Psoas muscle (tissue), 7 donors: ENCODE measurements at regions not wholly inside any gene's neighbourhood (a gene's known extent, or its start where the extent isn't known, plus 50 kb on each side); places are given as distances from the start of the nearest gene placed in this dataset.
"Not testable (repeated sequence)": the region's sequence is repeated elsewhere in the genome, so short reads cannot be mapped to it uniquely, and the experiment has no call there.

ENCODE experiments used
- ATAC-seq, 4 donors: fragments of 200-7000 bp; cut with Tn5 transposase; one replicate each; pipeline ENCODE4 v1.9.1; 2020; ENCODE audit warnings: moderate library complexity in 3 of 4, mild to moderate bottlenecking in 2 of 4
- DNase-seq, 2 donors: peaks; one replicate each; pipeline ENCODE4 v3.0.0-alpha.2; 2020
- H3K27ac ChIP-seq: fragments of 200-600 bp; one replicate; pipeline ENCODE4 v1.8.0; 2022
- H3K27me3 ChIP-seq, 3 donors: fragments of 200-600 bp in 1 of 3; one replicate each; pipeline versions ENCODE4 v1.6.1 to v1.8.0; 2013 to 2022; ENCODE audit warnings: low read length in 2 of 3, mild to moderate bottlenecking in 2 of 3, moderate library complexity in 1 of 3; ENCODE audit not compliant: insufficient read depth in 3 of 3
- H3K36me3 ChIP-seq, 2 donors: fragments of 200-600 bp in 1 of 2; one replicate each; pipeline versions ENCODE4 v1.6.1 to v1.8.0; 2013 to 2022; ENCODE audit warnings: low read depth in 1 of 2, mild to moderate bottlenecking in 1 of 2, moderate library complexity in 1 of 2; ENCODE audit not compliant: insufficient read depth in 1 of 2
- H3K4me1 ChIP-seq: fragments of 200-600 bp; one replicate; pipeline ENCODE4 v1.8.0; 2022
- H3K4me3 ChIP-seq: fragments of 200-600 bp; one replicate; pipeline ENCODE4 v1.8.0; 2022; ENCODE audit warnings: mild to moderate bottlenecking
- H3K9me3 ChIP-seq: fragments of 200-600 bp; one replicate; pipeline ENCODE4 v1.8.0; 2022
- CTCF ChIP-seq: fragments of 200-600 bp; IDR thresholded peaks from one replicate; pipeline ENCODE4 v1.8.0; 2022; ENCODE audit warnings: antibody characterized with exemption
- WGBS, 3 donors: extraction: QIAGEN DNeasy Blood & Tissue Kit; methylation state at CpG; one replicate each; pipeline versions ENCODE4 v1.1.6 to v1.1.7; 2013; 5-methylcytosine and 5-hydroxymethylcytosine counted together
- intact Hi-C, 2 donors: fragments of 100-400 bp; cut with DNase I; formaldehyde crosslinking; loops; one replicate each; pipeline versions ENCODE4 v1.11.0 to v1.14.2; 2022
- donor health status: healthy with polysubstance abuse.
- donor health status: DM: no; HTN: no; CAD: no; lungs with moderate emphysema.
- donor health status: Bipolar disorder and iron deficiency.
- donor health status: healthy.
- donor health status: DM: yes; HTN: yes; CAD: no.
- donor health status: DM: no; HTN: no; CAD: no.
- donor health status: DM: yes; HTN: yes; CAD: no.

- intact Hi-C loops, result no loop called here
- Histone ChIP-seq H3K36me3 (no peaks in the 10 kb centered on the region), H3K4me3 (no peak overlapping the region), H3K9me3 (no peaks in the 10 kb centered on the region), H3K4me1 (no peaks in the 10 kb centered on the region), H3K27ac (no peak overlapping the region), H3K27me3 (no peaks in the 10 kb centered on the region)
- TF ChIP-seq CTCF, result no peak
- no peak for ATAC-seq
- 86 to 93% (median 87%) methylated on average over 1 of the region's 1 CpG for WGBS, 3 donors
- DNase-seq, result no peak
Measured at GRCh38 chr11:101262995-101263394, 133.4 kb upstream of the PGR start.

- no peaks in the 10 kb centered on the region for H3K36me3 ChIP-seq
- ATAC-seq (no peak), DNase-seq (no peak)
- TF ChIP-seq CTCF, result no peak
- no peaks in the 10 kb centered on the region for H3K9me3 ChIP-seq
- H3K27ac ChIP-seq, result no peak overlapping the region
- H3K4me1 ChIP-seq, result no peaks in the 10 kb centered on the region
- intact Hi-C loops, result no loop called here
- H3K27me3 ChIP-seq, result no peaks in the 10 kb centered on the region
- no peak overlapping the region for H3K4me3 ChIP-seq
- 86 to 91% (median 90%) methylated on average over 1 of the region's 1 CpG for WGBS, 3 donors
Measured at GRCh38 chr11:101262258-101262657, 132.6 kb upstream of the PGR start.

GRCh38 chr11:101255036-101255435 is 125.4 kb upstream of the PGR start:
- no peak for ATAC-seq
- Histone ChIP-seq H3K27ac (no peak overlapping the region), H3K4me3 (no peak overlapping the region), H3K27me3 (no peaks in the 10 kb centered on the region), H3K9me3 (no peaks in the 10 kb centered on the region), H3K36me3 (no peaks in the 10 kb centered on the region), H3K4me1 (no peaks in the 10 kb centered on the region)
- intact Hi-C loops, result no loop called here
- TF ChIP-seq CTCF, result no peak
- no peak for DNase-seq
- 84 to 87% (median 85%) methylated on average over 2 of the region's 2 CpGs for WGBS, 3 donors

- DNase-seq, result no peak
- ATAC-seq, result no peak
- no peaks in the 10 kb centered on the region for H3K9me3 ChIP-seq
- intact Hi-C loops, result no loop called here
- TF ChIP-seq CTCF, result no peak
- no peaks in the 10 kb centered on the region for H3K27me3 ChIP-seq
- no peaks in the 10 kb centered on the region for H3K36me3 ChIP-seq
- WGBS, 3 donors, result 62 to 74% (median 71%) methylated on average over 1 of the region's 1 CpG
- no peaks in the 10 kb centered on the region for H3K4me1 ChIP-seq
- no peak overlapping the region for H3K4me3 ChIP-seq
- H3K27ac ChIP-seq, result no peak overlapping the region
Measured at GRCh38 chr11:101254037-101254436, 124.4 kb upstream of the PGR start.

GRCh38 chr11:101245635-101246034 is 116.0 kb upstream of the PGR start:
- H3K4me1 ChIP-seq, H3K27me3 ChIP-seq, DNase-seq, ATAC-seq, H3K36me3 ChIP-seq, H3K9me3 ChIP-seq, intact Hi-C loops, H3K4me3 ChIP-seq, H3K27ac ChIP-seq: not testable (repeated sequence)
- 54 to 65% (median 59%) methylated on average over 1 of the region's 1 CpG for WGBS, 3 donors

GRCh38 chr11:101245081-101245480 is 115.5 kb upstream of the PGR start:
- H3K27me3 ChIP-seq, intact Hi-C loops, DNase-seq, H3K9me3 ChIP-seq, H3K4me1 ChIP-seq, H3K36me3 ChIP-seq, H3K27ac ChIP-seq, ATAC-seq, H3K4me3 ChIP-seq: not testable (repeated sequence)
- 88 to 93% (median 92%) methylated on average over 8 of the region's 8 CpGs for WGBS, 3 donors
